NCI-H1930 (cell line): ENCODE measurements at regions not wholly inside any gene's neighbourhood (a gene's known extent, or its start where the extent isn't known, plus 50 kb on each side); places are given as distances from the start of the nearest gene placed in this dataset.

ENCODE experiments used
- DNase-seq, 2 experiments: peaks; one replicate each; lab custom pipeline; 2025; lab: John Stamatoyannopoulos, UW

GRCh38 chr3:159791336-159791735 lies 197.3 kb upstream of the IL12A start:
- DNase-seq: no peak

GRCh38 chr3:159792070-159792469 lies 196.6 kb upstream of the IL12A start:
- no peak for DNase-seq

GRCh38 chr3:159795042-159795441 lies 193.6 kb upstream of the IL12A start:
- DNase-seq: no peak

- DNase-seq: no peak
These were observed 192.9 kb upstream of the IL12A start for GRCh38 chr3:159795681-159796175.

- no peak for DNase-seq
These were observed 192.4 kb upstream of the IL12A start for GRCh38 chr3:159796226-159796625.

GRCh38 chr3:159796744-159797143 lies 191.9 kb upstream of the IL12A start:
- no peak for DNase-seq

- DNase-seq: no peak
These were observed 190.9 kb upstream of the IL12A start for GRCh38 chr3:159797771-159798170.

GRCh38 chr3:159798951-159799350 lies 189.7 kb upstream of the IL12A start:
- DNase-seq: no peak

GRCh38 chr3:159800434-159801155 lies 188.0 kb upstream of the IL12A start:
- no peak for DNase-seq

GRCh38 chr3:159802864-159803263 lies 185.8 kb upstream of the IL12A start:
- DNase-seq: no peak

- DNase-seq: no peak
These were observed 185.2 kb upstream of the IL12A start for GRCh38 chr3:159803459-159803858.

- DNase-seq: peak; percentile 41 to 57
These were observed 183.8 kb upstream of the IL12A start for GRCh38 chr3:159804726-159805410.

GRCh38 chr3:159805411-159805772 lies 183.2 kb upstream of the IL12A start:
- no peak for DNase-seq

- DNase-seq: no peak
These were observed 182.2 kb upstream of the IL12A start for GRCh38 chr3:159806412-159806811.

GRCh38 chr3:159807137-159808040 lies 181.2 kb upstream of the IL12A start:
- DNase-seq: no peak

- DNase-seq: no peak
These were observed 174.7 kb upstream of the IL12A start for GRCh38 chr3:159813822-159814531.

GRCh38 chr3:159816512-159816911 lies 172.1 kb upstream of the IL12A start:
- DNase-seq: no peak

GRCh38 chr3:159817126-159817525 lies 171.5 kb upstream of the IL12A start:
- DNase-seq: no peak

- no peak for DNase-seq
These were observed 171.1 kb upstream of the IL12A start for GRCh38 chr3:159817571-159817970.

GRCh38 chr3:159818399-159818798 lies 170.2 kb upstream of the IL12A start:
- DNase-seq: no peak

GRCh38 chr3:159818997-159819500 lies 169.6 kb upstream of the IL12A start:
- no peak for DNase-seq

- no peak for DNase-seq
These were observed 169.0 kb upstream of the IL12A start for GRCh38 chr3:159819676-159820075.
